ENCODE measurements at regions not wholly inside any gene's neighbourhood (a gene's known extent, or its start where the extent isn't known, plus 50 kb on each side); places are given as distances from the start of the nearest gene placed in this dataset.

DNA sequence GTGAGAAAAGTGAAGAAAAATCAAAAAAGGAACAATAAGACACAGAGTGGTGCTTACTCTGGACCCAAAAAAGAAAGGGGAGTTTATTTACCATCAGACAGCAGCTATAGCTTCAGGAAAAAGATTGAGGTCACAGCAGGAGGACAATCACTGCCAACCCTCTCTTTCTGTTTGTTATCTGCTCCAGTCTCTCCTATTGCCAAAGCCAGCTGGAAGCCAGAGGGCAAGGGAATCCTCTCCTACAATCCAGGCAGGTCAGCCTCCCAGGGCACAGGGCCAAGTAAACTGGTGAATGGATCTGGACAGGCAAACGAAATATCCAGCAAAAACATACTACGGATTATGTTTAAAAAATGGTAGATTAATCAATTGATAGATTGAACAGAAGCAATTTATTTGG, 306.9 kb upstream of the SLIT2 start:
- intact Hi-C loops (cut with DNase I) = no loop called here
- ATAC-seq (no peak), DNase-seq (ENCODE audit: missing footprints) (no peak)

DNA sequence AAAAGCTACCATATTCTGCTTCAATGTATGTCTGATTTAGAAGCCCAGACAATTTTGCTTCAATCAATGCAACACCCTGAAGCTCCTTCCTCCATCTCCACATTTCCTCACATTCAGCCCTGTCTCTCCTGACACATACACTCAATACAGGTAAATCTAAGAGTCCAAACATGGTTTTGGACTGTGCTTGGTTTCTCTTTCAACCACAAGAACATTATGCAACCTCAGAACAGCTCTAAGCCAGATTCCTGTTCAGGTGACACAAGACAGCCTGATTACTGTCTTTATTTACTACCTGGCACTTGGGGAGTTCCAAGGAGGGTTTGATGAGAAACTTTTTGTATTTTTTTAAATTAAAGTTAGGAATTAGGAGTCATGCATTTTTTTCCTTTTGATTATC, 307.5 kb upstream of the SLIT2 start:
- no peak for ATAC-seq
- no peak for DNase-seq (ENCODE audit: missing footprints)
- intact Hi-C loops (cut with DNase I) = no loop called here

DNA sequence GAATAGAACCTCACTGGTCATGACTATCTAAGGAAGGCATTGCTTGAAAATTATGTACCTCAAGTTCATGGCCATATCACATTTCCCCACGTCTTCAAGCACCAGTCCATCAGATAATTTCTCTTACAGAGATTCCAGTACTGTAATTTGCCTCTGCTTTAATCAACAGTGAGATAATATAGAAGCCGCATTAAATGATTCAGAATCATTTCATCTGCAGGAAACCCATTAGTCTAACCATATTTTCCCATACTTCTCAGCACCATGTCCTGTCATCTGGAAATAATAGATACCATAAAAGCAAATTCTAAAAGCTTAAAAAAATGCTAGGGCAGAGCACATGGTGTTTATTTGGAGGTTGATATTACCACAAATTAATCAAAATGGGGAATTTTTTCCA, 310.3 kb upstream of the SLIT2 start:
- DNase-seq (ENCODE audit: missing footprints) (no peak), ATAC-seq (no peak)
- intact Hi-C loops (cut with DNase I) = no loop called here

DNA sequence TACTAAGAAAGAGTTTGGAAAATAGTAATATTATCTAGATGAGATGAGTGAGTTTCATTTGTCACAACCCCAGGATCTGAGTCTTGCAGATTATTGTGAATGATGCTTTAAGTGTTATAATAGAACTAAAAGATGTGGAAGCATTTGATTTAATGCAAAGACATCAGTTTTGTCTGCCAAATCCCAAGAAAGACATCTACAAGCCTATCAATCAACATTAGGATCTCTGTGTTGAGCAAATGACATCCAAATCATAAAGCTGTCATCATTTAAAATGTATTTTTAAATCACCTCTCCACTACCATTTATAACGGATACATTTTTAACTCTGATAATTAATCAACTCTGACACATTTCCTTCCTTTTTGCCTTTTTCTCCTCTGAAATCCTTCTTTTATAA, 310.8 kb upstream of the SLIT2 start:
- intact Hi-C loops (cut with DNase I) = no loop called here
- no peak for DNase-seq (ENCODE audit: missing footprints)
- no peak for ATAC-seq

DNA sequence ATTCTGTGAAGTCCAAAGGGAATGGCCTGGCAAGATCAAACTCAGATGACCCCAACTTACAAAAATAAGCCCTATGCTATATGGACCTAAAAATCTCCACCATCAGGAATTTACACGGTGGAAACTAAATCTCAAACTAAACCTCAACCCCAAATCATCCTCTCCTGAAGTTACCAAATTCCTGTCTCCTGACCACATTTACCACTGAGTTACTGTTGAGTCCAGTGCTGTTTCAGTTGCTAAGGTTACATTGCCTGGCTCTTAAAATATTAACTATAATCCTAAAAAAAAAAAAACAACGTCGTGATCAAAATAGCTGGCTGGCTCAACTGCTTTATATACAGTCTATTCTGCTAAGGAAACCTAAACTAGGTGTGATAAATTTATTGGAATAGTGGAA, 315.2 kb upstream of the SLIT2 start:
- ATAC-seq (no peak), DNase-seq (ENCODE audit: missing footprints) (no peak)
- intact Hi-C loops (cut with DNase I) = no loop called here

GRCh38 chr4:19930742-19931141, 321.0 kb upstream of the SLIT2 start:
- intact Hi-C loops (cut with DNase I) = no loop called here
- ATAC-seq = no peak
- DNase-seq (ENCODE audit: missing footprints) = no peak

DNA sequence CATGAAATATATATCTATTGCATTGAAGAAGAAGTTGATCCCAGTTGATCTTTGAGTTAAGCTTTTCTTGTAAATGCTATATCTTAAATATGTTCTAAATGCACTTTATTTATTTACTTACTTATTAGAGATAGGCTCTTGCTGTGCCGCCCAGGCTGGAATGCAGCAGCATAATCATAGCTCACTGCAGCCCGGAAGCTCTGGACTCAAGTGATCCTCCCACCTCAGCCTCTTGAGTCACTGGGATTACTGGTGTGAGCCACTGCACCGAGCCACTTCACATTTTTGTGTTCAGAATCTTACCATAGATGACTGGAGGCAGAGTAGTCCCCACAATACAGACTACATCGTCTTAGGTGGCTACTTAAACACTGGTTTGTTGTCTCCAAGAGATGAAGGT, 324.3 kb upstream of the SLIT2 start:
- ATAC-seq = no peak
- no peak for DNase-seq (ENCODE audit: missing footprints)
- intact Hi-C loops (cut with DNase I) = no loop called here

- ATAC-seq (no peak), DNase-seq (ENCODE audit: missing footprints) (no peak)
- intact Hi-C loops (cut with DNase I) = no loop called here
These were observed 326.2 kb upstream of the SLIT2 start for GRCh38 chr4:19925516-19925915.

DNA sequence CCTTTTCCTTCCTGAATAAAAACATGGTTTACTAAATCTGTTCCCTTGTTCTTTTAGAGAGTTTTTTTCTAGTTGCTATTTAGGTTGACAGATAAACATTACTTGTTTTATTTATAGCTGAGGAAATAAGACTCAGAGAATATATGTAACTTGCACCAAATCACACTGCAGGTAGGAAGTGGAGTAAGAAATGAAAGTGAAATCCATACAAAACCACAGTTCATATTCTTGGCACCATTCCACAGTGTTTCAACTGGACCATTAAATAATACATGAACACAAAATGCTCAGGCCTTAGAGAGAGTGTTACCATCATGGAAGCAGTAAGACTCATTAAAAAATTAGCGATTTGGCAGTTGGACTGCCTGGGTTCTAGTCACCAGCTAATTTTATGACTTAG, 326.9 kb upstream of the SLIT2 start:
- ATAC-seq (no peak), DNase-seq (ENCODE audit: missing footprints) (no peak)
- intact Hi-C loops (cut with DNase I) = no loop called here

DNA sequence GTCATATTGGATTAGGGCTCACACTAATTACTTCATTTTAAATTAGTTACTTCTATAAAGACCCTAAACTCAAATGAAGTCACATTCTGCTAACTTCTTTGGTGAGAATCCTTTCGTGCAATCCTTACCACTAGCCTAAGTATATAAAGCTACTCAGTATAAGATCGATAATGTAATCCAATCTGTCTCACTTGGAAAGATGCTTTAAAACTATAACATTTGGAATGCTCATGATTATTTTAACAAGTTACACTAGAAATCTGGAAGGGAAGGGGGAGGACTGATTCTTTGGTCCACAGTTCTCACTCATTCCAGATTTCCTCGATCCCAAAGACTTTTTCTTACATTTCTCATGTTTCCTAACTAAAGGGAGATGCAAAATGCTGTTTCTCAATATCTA, 336.4 kb upstream of the SLIT2 start:
- intact Hi-C loops (cut with DNase I) = no loop called here
- no peak for ATAC-seq
- no peak for DNase-seq (ENCODE audit: missing footprints)

DNA sequence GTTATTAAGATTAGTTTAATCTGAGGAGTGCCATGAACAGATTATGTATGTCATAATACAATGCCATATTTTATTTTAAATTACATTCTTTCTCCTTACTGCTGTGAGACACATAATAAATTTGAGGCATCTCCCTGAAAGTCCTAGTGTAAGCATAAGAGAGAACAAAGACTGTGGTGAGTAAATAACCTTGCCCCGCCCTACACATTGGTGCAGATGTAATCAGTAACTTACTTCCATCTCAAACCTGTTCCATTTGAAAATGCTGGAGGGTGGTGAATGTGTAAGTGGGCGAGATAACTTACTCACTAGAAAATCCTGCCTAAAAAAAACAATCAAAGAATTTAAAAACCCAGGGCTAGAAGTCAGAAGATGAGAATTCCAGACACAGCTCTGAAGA, 338.1 kb upstream of the SLIT2 start:
- intact Hi-C loops (cut with DNase I) = no loop called here
- no peak for DNase-seq (ENCODE audit: missing footprints)
- ATAC-seq = no peak

DNA sequence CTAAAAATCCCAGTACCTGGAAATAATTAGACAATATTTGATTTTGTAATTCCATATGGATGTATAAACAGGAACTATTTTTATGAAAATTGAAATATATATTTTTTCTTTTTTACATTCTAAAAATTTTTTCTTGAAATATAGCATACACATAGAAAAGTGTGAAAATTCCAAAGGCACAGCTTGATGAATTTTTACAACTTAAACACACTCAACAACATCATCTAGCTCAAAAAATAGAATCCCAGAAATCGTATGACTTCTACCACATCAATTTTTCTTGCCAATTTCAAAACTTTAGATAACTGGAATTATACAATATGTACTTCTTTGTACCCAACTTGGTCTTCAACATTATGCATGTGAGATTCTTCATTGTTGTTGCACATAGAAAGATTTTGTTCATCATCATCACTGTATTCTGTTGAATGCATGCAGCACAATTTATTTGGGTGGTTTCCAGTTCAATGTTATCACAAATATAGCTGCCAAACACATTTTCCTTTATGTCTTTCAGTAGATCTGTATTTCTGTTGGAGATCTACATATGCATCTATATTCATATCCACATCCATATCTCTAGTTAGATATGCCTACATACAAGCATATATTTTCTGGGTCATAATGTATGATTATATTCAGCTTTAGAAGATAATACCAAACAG, 340.7 kb upstream of the SLIT2 start:
- intact Hi-C loops (cut with DNase I) = no loop called here
- no peak for ATAC-seq

DNA sequence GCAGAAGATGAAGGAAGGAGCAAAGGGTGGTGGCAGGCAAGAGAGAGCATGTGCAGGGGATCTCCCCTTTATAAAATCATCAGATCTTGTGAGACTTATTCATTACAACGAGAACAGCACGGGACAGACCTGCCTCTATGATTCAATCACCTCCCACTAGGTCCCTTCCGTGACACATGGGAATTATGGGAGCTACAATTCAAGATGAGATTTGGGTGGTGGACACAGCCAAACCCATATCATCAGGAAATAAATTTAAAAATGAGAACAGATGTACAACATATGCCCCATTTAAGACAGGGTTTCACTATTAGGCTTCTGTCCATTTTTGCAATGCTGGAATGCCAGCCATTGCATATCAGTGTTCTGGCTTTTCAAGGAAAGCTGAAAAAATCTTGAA, 346.7 kb upstream of the SLIT2 start:
- intact Hi-C loops (cut with DNase I) = no loop called here
- DNase-seq (ENCODE audit: missing footprints) (no peak), ATAC-seq (no peak)

More for the DNA sequence above, 340.7 kb upstream of the SLIT2 start:
- no peak for DNase-seq (ENCODE audit: missing footprints)

GRCh38 chr4:19888587-19888986, 363.1 kb upstream of the SLIT2 start:
- intact Hi-C loops (cut with DNase I) = no loop called here
- no peak for ATAC-seq
- DNase-seq (ENCODE audit: missing footprints) = peak; percentile 35

GRCh38 chr4:19883841-19884240, 367.9 kb upstream of the SLIT2 start:
- ATAC-seq (no peak), DNase-seq (ENCODE audit: missing footprints) (no peak)
- intact Hi-C loops (cut with DNase I) = no loop called here

- ATAC-seq (no peak), DNase-seq (ENCODE audit: missing footprints) (no peak)
- intact Hi-C loops (cut with DNase I) = no loop called here
These were observed 371.5 kb upstream of the SLIT2 start for GRCh38 chr4:19880206-19880605.

GRCh38 chr4:19879330-19879729, 372.4 kb upstream of the SLIT2 start:
- no peak for ATAC-seq
- intact Hi-C loops (cut with DNase I) = no loop called here
- DNase-seq (ENCODE audit: missing footprints) = no peak

DNA sequence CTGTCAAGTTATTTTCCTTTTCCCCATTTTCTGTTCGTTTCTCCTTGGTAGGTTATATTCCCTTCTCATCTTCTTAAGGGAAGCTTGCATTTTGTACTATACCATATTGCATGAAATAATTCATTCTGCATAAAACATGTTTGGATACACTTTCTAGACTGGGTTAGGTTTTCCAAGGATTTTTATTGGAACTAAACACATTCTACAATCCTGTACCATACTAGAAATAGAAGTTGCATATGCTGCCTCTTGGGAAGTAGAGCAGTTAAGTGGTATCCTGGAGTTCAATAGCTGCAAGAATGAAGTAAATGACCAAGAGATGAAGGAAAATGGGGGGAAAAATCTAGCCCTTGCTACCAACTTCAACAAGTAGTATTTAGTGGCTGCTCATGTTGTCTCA, 393.7 kb upstream of the SLIT2 start:
- DNase-seq (ENCODE audit: missing footprints) (no peak), ATAC-seq (no peak)
- intact Hi-C loops (cut with DNase I) = no loop called here

DNA sequence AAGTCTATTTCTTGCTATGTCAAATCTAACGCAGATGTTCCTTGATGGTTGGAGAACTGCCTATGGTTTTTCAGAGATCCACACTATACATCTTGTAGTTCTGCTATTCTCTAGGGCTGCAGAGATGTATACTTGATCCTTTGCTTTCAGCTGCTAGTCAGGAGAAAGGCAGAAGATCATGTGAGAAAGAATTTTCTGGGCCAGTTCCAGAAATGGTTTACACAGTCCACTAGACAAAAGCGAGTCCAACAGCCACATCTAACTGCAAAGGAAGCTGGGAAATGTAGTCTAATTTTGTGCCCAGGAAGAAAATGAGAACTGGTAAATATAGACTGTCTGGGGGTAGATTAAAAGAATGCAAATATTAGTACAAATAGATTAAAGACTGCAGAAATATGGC, 394.3 kb upstream of the SLIT2 start:
- ATAC-seq (no peak), DNase-seq (ENCODE audit: missing footprints) (no peak)
- intact Hi-C loops (cut with DNase I) = no loop called here

DNA sequence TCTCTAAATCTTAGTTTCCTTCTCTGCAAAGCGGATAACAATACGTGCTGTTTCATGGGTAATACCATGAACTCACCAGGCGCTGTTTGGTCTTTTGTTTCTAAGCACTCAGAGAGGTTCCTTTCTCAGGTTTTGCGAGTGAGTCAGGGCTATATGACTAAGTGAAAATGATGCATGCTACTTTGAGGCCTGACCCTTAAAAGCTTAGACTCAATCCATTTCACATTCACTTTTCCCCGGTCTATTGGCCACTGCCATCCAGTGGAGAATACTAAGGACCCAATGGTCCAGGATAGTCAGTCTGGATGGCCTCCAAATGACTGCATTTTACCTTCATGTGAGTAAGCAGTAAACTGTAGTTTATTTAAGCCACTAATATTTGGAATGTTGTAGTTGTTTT, 400.8 kb upstream of the SLIT2 start:
- DNase-seq (ENCODE audit: missing footprints) = no peak
- ATAC-seq = no peak
- intact Hi-C loops (cut with DNase I) = no loop called here

GRCh38 chr4:19844446-19844845, 407.3 kb upstream of the SLIT2 start:
- ATAC-seq = no peak
- DNase-seq (ENCODE audit: missing footprints) = no peak
- intact Hi-C loops (cut with DNase I) = no loop called here

DNA sequence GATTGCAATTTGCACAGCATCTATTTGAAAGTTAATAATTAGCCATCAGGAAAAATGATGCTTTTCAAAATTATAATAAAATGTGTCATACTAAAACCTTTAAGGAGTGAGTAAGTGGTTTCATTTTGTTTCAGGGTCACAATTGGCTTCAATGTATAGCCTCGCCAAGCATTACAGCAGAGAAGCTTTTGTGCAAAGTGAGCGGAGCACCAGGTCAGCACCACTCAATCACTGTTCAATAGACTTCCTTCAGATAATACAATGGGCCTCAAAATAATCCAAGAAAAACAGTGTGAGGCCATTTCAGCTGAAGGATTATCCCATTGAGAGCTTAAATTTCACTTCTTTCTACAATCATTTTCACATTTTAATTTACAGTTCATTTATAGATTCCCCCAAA, 409.2 kb upstream of the SLIT2 start:
- intact Hi-C loops (cut with DNase I) = no loop called here
- DNase-seq (ENCODE audit: missing footprints) (no peak), ATAC-seq (no peak)
